IPS-NIHi11 (cell line): ENCODE measurements at regions not wholly inside any gene's neighbourhood (a gene's known extent, or its start where the extent isn't known, plus 50 kb on each side); places are given as distances from the start of the nearest gene placed in this dataset.

Experiments
- DNase-seq: peaks from one replicate; pipeline ENCODE4 v3.0.0; 2012; ENCODE audit warnings: mixed read lengths, low spot score

DNA sequence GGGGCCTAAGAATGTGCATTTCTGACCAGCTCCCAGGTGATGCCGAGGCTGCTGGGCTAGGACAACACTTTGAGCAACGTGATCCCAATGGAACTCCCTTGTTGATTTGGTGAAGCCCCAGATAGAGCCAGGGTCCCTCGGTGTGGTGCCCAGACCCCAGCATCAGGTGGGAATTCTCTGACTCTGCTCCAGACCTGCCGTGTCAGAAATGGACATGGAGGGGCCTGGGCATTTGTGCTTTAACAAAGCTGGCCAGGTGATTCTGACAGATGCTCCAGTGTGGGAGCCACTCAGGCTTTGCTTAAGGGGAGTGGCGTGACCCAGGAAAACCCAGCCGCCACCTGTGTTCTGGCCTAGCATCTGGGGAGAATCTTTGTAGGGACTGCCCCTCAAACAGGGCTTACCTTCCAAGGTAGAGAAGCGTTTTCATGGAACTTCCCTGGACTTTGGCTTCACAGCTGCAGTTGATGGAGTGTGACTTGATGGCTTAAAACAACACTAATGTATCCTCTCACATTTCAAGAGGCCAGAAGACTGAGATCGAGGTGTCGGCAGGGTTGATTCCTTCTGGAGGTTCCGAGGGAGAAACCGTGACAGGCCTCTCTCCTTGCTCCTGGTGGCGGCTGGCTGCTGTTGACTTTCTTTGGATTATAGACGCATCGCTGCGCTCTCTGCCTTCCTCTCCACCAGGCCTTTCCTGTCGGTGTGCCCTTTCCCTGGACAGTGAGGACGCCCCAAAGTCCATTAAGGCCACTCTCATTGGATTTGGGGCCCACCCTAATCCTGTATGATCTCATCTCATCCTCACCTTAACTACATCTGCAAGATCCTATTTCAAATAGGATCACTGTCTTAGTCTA lies 57.0 kb upstream of the HDAC4 start:
- DNase-seq, result peak; percentile 3

DNA sequence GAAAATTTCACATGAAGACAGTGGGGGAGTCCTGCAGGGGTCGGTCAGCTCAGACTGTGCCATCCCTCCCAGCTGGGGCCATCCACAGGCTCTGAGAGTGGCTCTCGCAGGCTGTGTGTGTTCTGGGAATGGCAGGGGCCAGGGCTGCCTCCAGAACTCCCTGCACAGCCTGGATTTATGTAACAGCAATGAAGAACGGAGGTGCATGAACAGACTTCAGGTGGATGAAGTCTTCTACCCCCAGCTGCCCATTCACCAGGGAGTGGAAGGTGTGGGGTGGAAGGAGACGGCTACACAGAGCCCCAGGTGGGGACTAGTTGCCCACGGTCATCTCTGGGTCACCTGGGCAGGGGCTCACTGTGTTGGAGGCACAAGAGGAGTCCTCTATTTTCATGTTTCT lies 56.1 kb upstream of the HDAC4 start:
- DNase-seq, result no peak

DNA sequence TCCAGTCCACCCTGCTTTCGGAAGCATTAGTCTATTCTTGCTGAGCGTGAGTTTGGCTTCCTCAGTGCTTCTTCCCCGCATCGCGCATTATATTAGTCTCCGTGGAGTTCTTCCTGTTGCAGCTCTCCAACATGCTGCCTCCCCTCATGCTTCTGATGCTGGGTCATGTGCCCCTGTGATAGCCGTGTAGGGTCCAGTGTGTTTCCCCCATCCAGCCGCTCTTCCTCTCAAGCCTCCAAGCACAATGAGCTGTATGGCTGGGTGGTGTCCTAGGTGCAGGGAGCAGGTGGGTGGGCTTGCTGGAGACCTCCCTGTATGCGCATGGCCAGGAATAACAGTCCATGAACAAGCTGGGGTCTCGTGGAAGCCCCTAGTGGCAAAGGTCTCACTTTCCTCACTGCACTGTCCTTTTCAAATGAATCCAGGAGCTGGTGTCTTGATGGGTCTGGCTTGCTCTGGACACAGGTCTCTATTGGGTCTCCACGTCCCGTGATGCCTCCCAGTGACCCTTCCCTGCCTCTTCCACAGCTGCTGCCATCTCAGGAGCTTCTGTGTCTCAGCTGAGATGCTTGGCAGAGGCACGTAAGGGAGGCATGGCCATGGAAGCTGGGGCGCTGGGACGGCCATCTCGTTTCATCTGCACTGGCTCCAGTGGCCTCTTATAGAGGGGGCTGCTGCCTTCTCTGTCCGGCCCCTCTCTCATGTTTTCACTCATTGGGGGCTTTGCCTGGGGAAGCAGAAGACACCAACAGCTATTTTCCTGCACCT lies 54.8 kb upstream of the HDAC4 start:
- DNase-seq, result no peak

DNA sequence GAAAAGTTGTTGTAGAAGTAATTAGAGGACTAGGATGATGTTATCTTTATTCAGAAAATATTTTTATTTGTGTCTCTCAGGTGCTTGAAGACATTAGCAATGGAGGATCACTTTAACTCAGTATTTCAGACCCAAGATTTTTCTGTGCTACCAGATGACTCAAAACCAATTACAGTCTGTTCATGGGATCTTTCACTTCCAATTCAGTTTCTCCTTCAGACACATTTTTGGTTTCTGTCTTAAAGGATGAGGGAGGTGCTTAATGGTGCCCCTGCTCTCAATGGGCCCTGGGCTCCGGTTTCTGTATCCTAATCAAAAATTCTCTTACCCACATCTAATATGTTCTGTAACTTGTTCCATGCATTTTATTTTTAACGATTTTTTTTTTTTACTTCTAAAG lies 53.7 kb upstream of the HDAC4 start:
- DNase-seq, result no peak
